ENCODE measurements at regions not wholly inside any gene's neighbourhood (a gene's known extent, or its start where the extent isn't known, plus 50 kb on each side); places are given as distances from the start of the nearest gene placed in this dataset.

- TF ChIP-seq POLR2AphosphoS5 (IDR thresholded peaks at IDR 0.05) (no peak), POLR2A (IDR thresholded peaks at IDR 0.05) (no peak)
Observed at GRCh38 chr2:71940695-71941094, 207.0 kb downstream of the CYP26B1 start.

Data from spleen (tissue), 3 donors.